Activated naive CD8-positive, alpha-beta T cell treated with anti-CD3 and anti-CD28 coated beads, Interleukin-2, amount 50 U/mL, for 16 hours (primary cell): ENCODE measurements at regions not wholly inside any gene's neighbourhood (a gene's known extent, or its start where the extent isn't known, plus 50 kb on each side); places are given as distances from the start of the nearest gene placed in this dataset.
"Not testable (repeated sequence)": the region's sequence is repeated elsewhere in the genome, so short reads cannot be mapped to it uniquely, and the experiment has no call there.

Experiments
- DNase-seq: peaks from one replicate; pipeline ENCODE4 v3.0.0-alpha.2; 2020; ENCODE audit warnings: low read depth, low spot score

DNA sequence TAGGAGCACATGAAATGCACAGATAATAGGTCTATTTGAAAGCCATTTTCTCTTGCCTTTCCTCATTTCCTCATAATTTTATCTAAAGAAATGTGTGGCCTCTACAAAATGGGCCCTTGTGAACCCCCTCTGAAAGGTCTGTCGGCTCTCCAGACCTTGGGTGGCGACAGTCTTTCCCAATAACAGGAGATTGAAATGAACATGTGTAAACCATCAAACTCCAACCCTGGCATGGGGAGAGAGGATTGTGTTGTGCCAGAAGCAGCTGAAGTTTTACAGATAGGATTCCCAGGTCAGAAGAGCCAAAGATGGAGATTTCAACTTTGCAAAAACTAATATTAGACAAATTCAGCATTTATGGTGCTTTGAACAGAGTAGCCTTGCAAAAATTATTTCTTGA, 277.1 kb upstream of the ECI2 start:
- no peak for DNase-seq

DNA sequence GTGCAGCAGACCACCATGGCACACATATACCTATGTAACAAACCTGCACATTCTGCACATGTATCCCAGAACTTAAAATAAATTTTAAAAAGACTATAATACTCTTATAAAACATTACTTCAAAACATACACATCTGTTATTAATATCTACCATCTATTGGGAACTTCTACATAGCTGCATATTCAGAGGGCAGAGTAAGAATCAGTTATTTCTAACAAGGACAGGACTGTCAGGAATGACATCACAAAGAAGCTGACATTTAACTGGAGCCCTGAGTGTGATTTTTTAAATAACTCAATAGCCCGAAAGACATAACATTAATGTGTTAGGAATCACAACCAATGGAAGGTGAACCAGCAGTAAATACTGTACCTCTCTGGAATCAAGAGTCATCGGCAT, 276.7 kb upstream of the ECI2 start:
- no peak for DNase-seq

DNA sequence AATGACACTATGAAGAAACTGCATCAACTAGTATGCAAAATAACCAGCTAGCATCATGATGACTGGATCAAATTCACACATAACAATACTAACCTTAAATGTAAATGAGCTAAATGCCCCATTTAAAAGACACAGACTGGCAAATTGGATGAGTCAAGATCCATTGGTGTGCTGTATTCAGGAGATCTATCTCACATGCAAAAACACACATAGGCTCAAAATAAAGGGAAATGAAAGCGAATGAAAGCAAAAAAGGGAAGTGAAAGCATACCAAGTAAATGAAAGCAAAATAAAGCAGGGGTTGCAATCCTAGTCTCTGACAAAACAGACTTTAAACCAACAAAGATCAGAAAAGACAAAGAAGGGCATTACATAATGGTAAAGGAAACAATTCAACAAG, 272.3 kb upstream of the ECI2 start:
- DNase-seq, result not testable (repeated sequence)

DNA sequence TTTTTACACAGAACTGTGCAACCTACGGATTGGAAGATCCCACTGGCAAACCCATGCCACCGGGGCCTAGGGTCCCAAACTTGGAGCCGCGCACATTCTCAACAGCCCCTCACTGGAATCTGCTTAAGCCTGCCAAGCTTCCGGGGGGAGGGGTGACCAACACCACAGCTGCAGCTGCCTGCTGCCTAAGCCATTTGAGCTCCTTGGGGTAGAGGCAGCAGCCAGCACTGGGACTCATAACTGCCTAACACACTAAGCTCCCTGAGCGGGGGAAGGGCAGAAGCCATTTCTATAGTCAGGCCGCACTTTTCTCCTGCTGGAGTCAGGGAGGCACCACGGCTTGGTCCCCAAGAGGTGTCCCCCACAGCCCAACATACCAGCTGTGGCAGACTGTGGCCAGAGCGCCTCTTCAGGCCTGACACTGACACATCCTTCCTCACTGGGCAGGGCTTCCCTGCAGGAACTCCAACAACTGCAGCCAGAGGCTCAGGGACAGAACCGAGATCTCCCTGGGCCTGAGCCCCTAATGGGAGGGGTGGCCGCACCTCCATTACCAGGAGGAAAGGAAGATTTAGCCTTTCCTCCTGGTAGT, 270.3 kb upstream of the ECI2 start:
- no peak for DNase-seq

DNA sequence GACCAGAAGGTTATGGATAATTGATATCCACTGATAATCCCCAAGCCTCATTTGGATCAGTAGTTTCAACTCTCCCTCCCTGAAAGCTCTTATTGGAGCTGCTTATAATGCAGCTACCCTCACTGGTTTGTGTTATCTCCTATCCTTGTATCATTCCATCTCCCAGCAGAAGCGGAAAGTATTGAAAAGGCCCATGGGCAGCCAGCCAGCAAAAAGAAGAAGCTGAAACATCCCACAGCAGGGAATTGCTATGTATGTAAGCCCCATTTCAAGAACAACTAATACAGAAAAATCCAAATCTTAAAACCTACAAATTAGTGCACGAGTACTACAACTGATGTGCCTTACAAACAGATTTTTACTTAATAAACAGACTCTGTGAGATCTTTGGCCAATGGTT, 269.0 kb upstream of the ECI2 start:
- no peak for DNase-seq

DNA sequence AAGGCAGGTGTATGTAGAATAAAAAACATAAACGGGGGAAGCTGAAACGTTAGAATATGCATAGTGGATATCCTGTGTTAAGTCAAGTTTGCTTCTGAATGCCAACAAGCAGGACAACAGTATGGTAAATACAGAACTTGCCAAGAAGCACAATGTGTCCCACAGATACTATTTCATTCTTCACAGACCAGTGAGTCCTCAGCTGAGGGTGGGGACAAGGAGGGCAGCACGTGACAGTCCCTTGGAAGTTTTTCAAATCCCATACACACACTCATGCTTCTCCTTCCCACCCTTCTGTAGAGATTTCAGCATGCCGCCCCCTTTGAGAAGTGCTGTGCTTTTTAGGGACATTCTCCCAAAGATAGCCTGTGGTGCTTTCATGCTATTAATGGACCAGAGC, 268.5 kb upstream of the ECI2 start:
- DNase-seq, result no peak

DNA sequence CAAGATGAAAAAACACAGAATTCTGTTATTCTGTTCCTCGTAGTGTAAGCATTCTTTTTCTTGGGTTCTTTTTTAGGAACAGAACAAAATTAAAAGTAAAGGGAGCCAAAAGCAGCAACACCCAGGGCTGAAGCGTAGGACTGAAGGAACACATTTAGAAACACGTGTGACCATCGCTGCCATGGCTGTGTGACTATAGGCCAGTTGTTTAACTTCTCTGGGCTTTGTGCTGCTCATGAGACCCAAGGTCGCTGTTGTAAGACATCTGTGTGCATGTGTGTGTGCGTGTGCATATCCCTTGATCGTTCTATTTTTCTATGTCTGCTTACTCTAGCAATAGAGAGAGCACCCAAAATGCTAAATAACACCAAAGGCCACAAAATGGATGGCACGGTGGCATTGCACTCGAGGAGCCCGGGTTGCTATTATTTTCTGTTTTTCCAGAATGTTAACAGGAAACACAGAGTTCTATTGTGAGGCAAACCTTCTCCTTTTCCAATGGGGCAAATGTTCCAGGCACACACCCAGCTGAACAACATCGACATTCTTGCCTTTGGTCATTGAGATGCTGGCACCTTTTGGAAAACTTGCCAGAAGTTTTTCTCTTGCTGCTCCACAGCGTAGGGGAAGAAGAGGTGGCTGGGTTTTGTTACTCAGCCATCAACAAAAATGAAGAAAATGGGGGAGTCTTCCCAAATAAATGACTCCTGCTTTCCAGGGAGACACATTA, 267.8 kb upstream of the ECI2 start:
- no peak for DNase-seq

DNA sequence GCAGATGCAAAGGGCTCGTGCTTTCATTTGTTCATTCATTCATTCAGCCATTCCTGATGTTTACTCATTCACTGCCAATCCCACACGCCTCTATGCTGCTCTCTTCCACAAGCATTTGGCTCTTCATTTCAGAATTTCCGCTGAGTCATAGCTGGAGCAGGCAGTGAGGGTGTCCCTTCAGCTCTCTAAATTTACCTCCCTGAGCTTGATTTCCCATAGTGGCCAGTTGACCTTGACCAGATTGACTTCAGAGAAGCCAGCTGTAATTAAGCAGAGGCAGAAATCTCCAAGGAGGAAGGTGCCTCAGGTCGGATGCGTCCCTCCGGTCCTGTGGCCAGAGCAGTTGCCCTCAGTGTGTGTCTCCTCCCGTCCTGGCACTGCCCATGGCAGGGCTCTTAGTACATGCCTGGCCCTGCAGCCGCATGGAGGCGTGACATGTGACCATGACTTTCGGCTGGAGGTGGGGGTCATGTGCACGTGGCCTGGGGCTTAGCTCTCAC, 267.2 kb upstream of the ECI2 start:
- DNase-seq, result no peak

DNA sequence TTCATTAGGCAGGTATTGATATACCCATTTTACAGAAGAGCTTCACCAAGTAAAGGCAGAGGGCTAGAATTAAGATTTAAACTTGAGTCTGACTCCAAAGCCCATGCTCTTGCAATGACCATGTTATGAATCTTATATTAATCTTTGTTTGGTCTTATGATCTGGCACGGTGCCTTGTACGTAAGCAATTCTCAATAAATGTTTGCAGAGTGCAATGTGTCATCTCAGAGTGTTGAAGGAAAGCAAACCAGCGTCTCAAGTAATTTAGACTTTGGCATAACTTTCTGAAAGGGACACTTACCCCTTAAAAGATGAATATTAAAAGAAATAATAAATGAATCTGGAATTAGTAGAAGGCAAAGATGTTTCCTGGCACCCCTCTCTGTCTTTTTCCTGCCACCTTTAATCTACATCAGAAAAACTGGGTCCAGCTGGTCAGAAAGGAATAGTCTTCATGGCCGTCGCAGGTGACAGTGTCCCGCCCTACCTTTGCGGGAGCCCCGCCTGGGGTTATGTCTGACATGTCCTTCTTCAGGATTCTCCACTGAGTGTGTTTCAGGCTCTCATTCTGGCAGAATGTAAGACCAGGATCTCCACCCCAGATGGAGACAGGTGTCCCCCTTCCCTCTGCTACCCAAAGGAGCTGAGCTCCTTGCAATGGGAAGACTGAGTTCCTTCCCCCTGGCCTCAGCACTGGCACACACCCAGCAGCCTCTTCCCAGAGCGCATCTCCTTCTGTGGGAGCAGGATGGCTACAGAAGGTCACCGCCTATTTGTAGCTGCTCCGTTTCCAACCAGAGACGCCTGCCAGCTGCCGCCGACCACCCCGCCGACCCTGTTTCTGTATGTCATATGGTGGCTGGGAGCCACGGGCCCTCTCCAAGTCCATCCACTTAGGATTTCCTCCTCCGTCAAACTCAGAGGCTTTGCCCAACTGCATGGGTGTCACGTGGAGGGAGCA, 266.3 kb upstream of the ECI2 start:
- DNase-seq, result no peak

DNA sequence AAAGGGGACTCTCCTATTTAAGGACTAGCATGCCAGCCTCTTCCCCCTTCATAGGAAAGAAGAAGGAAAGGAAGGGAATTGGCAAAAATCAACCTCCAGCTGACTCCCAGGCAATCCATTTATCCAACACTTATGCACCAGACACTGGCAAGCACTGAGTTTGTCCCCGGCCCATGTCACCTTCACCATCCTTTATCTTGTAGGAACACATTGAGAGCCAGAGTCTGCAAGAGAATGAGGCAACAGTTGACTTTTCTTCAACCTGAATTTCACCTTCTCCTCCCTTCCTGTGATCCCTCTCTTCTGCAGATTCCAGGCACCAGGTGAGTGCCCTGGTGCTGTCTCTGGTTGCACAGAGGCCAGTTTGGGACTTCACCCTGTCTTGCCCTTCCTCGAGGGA, 264.3 kb upstream of the ECI2 start:
- DNase-seq, result no peak

DNA sequence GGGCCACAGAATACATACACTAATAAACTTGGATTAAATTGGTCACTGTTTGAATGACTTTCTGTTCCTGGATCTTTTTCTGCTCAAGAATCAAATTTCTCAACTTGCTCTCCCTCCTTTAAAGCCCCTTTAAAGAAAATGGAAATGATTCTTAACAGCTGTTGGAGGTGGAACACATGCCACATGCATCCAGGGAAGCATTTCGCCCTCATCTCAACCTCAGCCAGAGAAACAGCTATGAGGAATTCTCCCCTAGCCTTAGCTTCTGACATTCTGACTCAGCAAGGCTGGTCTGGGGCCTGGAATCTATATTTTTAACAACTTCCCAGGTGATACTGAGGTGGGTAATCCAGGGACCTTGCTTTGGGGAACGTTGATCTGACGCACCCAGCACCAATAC, 263.4 kb upstream of the ECI2 start:
- no peak for DNase-seq

DNA sequence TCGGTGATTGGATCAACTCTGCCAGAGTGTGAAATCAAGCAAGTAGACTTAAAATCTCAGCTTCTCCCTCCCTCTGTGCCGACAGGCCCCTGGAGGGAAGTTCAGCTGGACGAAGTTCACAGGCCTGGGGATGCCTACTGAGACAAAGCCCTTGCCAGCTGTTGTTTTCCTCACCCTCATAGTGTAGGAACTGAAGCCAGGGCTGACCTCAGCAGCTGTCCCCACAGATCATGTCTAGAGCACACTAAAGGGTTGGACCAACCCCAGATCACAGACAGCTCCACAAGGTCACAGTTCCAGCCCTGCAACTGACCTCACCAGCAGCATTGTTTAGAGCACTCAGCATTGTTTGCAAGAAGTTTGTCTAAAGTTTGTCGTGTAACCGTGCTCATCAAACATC, 261.9 kb upstream of the ECI2 start:
- no peak for DNase-seq

DNA sequence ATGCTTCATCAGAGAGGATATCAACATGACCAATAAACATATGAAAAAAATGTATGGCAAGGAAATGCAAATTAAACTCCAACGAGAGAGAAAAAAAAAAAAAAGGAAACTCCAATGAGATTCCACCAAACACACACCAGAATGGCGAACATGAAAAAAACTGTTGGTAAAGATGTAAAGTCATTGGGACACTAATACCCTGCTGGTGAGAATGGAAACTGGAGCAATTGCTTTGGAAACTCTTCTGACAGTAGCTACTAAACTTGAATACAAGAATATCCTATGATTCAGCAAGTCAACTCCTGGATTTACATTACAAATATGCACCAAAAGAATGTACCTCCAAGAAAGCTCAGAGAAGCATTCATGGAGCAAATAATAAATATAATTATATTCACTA, 260.7 kb upstream of the ECI2 start:
- no peak for DNase-seq

DNA sequence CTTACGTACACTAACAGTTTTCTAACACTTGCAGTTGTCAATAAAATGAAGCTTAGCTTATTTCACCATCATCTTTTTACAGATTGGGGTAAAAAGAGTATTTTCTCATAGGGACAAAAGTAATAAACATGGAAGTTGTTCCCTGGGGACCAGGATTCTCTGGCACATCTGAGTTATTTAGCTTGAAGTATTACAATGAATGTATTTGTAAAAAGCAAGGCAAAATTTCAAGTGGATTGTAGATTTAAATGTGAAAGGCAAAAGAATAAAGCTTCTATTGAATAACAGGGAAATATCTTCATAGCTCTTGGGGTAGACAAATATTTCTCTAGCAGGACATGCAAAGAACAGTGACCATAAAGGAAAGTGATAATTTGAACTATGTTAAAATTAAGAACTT, 260.0 kb upstream of the ECI2 start:
- no peak for DNase-seq

DNA sequence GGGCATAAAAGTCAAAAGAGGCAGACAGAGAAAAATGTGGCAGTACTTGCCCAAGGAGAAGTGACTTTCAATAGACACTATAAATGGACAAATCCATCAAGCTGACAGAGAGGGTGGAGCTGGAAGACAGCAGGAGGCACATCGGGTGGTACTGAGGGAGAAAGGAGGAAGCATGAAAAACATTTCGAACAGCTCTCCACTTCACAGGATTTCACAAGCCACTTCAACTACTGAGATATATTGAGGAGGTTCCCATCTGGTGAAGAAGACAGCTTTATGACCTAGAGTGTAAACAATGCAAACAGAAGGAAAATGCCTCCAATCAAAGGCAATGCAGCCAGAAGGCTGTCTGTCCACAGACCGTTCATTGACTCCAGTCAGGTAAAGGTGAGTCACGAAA, 259.4 kb upstream of the ECI2 start:
- DNase-seq, result no peak

DNA sequence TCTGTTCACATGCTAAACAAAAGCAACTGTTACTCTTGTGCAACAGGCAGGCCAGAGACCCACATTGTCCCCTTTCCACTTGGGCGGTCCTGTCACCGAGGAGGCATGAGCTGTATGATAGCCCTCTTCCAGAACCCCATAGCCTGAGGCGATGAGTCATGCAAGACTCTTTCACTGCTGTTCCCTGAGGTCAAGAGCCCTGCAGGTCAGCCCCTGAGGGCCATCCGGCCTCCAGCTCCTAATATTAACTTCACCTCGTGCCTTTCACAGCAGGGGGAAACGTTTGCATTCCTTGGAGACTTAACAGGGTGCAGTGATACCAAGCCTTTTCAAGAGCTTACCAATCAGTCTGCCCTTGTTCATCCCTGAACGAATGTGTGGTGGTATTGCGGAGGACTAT, 253.3 kb upstream of the ECI2 start:
- no peak for DNase-seq

DNA sequence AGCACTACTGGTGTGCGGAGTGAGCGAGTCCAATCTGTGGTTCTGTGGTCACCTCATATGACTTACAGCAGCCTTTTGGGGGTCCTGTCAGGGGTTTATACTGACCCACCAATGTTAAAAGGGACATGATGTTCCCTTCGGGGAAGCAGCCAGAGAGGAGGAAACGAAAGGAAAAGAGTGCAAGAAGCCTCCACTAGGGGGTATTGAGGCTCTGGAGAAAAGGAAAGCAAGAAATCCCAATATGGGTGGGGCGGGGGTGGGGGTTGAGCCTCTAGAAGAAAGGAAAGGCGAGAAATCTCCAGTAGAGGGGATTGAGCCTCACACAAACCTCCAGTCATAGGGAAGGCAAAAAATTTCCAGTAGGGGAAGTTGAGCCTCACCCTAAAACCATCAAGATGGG, 249.3 kb upstream of the ECI2 start:
- no peak for DNase-seq

DNA sequence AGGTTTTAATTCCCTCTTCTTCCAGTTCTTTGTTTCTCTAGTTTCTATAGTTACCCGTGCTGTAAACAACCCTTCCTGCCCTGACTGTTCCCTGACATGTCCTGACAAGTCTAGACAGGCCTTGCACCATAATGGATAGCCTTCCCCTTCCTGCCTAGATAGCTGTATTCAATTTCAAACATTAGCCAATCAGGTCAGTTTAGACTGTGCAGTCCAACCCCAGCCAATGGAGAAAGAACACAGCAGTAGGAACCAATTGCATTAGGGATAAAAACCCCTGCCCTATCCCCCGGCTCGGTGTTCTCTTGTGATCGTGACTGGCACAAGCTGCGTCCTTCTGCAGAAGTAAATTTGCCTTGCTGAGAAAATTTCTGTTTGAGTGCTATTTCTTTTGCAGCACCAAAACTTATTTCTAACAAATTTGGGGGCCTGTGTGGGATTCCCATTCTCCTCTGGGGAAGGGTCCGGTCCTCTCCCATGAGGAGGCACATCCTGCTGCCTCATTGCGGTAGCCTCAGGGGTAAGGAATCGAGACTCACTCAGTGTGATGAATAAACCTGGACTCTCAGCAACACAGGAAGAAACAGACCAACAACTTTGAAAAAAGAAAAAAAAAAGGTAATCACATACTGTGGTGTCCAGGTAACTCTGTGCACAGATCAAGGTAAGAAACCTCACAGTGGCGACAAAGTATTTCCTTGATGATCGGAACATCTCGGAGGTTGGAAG, 248.7 kb upstream of the ECI2 start:
- no peak for DNase-seq

DNA sequence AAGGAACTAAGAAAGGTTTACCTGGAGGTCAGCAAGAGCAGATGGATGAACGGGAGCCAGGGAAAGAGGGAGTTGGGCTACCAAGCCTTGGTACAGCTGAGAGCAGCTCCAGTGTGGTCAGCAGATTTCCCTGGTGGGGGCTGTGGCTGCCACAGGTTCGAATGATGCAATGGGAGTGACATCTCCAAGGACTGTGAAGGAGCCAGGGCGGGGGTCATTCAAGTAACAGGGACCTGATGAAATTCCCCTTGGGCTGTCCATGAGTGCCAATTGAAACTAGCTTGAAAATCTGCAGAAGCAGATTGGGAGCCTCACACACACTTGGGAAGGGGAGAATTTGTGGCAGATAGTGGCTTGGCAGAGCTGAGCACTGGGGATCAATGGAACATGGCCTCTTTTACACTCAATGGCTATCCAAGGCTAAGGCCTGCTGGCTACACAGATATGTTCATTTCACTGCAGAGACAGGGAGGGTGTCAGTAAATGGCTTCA, 247.0 kb upstream of the ECI2 start:
- DNase-seq, result no peak

DNA sequence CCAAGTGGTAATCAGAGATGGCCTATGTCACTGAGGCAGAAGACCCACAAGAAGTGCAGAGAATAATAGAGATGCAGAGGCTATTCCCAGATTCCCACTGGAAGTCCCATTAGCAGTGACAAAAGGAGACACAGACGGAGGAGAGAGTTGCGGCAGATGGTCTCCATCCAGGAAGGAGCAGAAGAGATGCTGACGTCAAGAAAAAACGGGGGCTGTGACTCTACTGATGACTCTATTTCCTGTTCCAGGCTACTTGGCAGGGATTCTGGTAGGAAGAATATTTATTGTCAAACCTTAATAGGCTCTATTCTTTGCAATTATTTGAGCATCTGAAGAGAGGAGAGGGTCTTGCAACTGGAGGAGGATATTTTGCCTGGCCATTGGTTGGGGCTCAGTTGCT, 246.0 kb upstream of the ECI2 start:
- DNase-seq, result no peak

DNA sequence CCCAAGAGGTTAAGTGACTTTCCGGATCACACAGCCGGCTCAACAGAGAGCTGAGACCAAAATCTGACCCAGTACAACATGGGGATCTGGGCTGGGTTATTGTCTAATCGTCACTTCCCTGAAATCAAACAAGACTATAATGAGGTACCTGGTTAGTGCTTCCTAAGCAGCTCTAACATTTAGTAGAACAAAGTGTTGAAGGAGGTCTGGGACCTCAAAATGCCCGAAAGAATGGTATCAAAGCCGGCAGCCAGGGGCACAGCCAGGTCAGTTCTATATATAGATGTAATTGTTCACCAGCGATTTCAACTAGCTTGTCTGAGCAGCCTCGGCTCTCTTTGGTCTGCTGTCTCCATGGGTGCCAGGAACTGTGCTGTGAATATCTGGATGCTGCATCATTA, 245.5 kb upstream of the ECI2 start:
- no peak for DNase-seq

DNA sequence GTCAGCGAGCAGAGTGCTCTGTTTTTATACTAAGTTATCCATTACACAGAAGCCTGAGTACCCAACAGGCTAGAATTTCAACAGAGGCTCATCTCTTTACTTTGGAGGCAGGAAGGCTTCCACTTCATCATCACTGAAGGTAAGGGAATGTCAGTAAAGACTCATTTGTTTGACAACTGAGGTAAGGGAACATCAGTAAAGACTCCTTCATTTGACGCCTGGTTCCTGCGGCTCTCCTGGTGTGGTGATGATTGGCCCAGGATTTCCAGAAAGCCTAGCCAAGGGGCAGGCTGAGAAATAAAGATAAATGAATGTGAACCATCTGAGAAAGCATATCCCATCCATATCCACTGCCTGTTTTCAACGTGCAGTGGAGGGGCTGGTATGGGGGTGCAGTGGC, 244.6 kb upstream of the ECI2 start:
- no peak for DNase-seq
